Right lobe of liver (tissue), 6 donors: ENCODE measurements at regions not wholly inside any gene's neighbourhood (a gene's known extent, or its start where the extent isn't known, plus 50 kb on each side); places are given as distances from the start of the nearest gene placed in this dataset.

Experiments used
- ATAC-seq, 4 donors: fragments of 200-7000 bp; cut with Tn5 transposase; one replicate each; pipeline ENCODE4 v1.9.1; 2020; ENCODE audit warnings: mild to moderate bottlenecking in 4 of 4, moderate library complexity in 4 of 4
- DNase-seq, 3 donors: peaks; one replicate each; pipeline ENCODE4 v3.0.0-alpha.2; 2020
- H3K27ac ChIP-seq, 3 donors: fragments of 200-600 bp; one replicate each; pipeline ENCODE4 v1.8.0; 2022
- H3K27me3 ChIP-seq, 2 donors: fragments of 200-600 bp; one replicate each; pipeline ENCODE4 v1.8.0; 2022
- H3K36me3 ChIP-seq, 4 donors: fragments of 200-600 bp; sonication (generic) in 1 of 4; one replicate each; pipeline versions ENCODE4 v1.5.1 to v1.8.0; 2017 to 2022; ENCODE audit warnings: control low read depth in 1 of 4
- H3K4me1 ChIP-seq, 4 donors: fragments of 200-600 bp; sonication (generic) in 1 of 4; one replicate each; pipeline versions ENCODE4 v1.5.1 to v1.8.0; 2017 to 2022; ENCODE audit warnings: control low read depth in 1 of 4
- H3K4me3 ChIP-seq, 3 donors: fragments of 200-600 bp; one replicate each; pipeline ENCODE4 v1.8.0; 2022
- H3K9me3 ChIP-seq, 4 donors: fragments of 200-600 bp; sonication (generic) in 1 of 4; one replicate each; pipeline versions ENCODE4 v1.5.1 to v1.8.0; 2017 to 2022; ENCODE audit warnings: control low read depth in 1 of 4
- POLR2A ChIP-seq: fragments of 450-650 bp; IDR thresholded peaks from one replicate; pipeline ENCODE4 v1.6.1; 2017; ENCODE audit warnings: antibody characterized with exemption, mild to moderate bottlenecking
- WGBS: methylation state at CpG from one replicate; pipeline ENCODE4 v1.1.6; 2018; ENCODE audit warnings: low coverage, low lambda C conversion rate; ENCODE audit not compliant: insufficient coverage; ENCODE audit errors: missing lambda C conversion rate; 5-methylcytosine and 5-hydroxymethylcytosine counted together
- intact Hi-C, 2 donors: fragments of 100-400 bp; cut with DNase I; formaldehyde crosslinking; loops; one replicate each; pipeline versions ENCODE4 v1.11.2 to v1.14.1; 2022
- TF ChIP-seq, protein P1 (sequence below), 4 donors: fragments of 200-600 bp in 3 of 4; fragments of 450-650 bp in 1 of 4; IDR thresholded peaks; one replicate each; pipeline versions ENCODE4 v1.5.1 to v1.8.0; 2016 to 2022; ENCODE audit warnings: antibody characterized with exemption in 4 of 4, mild to moderate bottlenecking in 2 of 4
- donor health status: DM: no; HTN: yes; CAD: no.
- donor health status: DM: no; HTN: no; CAD: no.
- donor health status: DM: no; HTN: no; CAD: no.
- donor health status: DM: no; HTN: yes; CAD: no.
- donor health status: DM: no; HTN: yes; CAD: no.

DNA sequence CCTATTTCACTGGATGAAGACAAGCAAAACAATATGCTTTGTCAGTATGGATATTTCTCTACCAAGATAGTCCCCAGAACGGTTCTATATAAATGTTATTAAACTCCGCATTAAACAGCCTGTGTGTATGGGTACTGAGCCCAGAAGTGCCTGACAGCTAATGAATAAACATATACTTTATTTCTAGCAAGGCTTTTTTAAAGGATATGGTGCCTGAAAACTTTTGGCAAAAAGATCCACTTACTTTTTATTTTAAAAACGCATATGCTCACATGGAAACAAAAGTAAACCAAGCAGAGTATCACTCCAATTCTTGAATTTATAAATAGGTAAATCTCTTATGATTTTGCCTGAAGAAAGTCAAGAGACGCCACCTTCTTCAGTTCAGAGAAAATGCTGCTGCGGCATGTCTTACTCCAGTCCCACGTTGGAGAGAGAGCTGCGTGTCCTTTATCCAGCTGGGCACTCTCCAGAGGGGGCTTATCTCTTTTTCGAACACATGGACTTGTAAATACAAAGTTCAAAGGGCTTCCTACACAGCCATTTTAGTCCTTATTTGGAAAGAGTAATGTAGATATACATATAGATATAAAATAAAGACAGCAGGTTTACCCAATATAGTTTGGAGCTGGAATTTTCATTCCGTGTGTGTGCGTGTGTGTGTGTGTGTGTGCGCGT is 264.2 kb downstream of the ADAMTS20 start:
- H3K4me1 ChIP-seq = no peaks in the 10 kb centered on the region
- ATAC-seq (no peak), DNase-seq (no peak)
- intact Hi-C loops = no loop called here
- no peak overlapping the region for H3K27ac ChIP-seq
- no peaks in the 10 kb centered on the region for H3K27me3 ChIP-seq
- H3K36me3 ChIP-seq = no peaks in the 10 kb centered on the region
- no peak for TF ChIP-seq POLR2A
- TF ChIP-seq, protein P1, sequence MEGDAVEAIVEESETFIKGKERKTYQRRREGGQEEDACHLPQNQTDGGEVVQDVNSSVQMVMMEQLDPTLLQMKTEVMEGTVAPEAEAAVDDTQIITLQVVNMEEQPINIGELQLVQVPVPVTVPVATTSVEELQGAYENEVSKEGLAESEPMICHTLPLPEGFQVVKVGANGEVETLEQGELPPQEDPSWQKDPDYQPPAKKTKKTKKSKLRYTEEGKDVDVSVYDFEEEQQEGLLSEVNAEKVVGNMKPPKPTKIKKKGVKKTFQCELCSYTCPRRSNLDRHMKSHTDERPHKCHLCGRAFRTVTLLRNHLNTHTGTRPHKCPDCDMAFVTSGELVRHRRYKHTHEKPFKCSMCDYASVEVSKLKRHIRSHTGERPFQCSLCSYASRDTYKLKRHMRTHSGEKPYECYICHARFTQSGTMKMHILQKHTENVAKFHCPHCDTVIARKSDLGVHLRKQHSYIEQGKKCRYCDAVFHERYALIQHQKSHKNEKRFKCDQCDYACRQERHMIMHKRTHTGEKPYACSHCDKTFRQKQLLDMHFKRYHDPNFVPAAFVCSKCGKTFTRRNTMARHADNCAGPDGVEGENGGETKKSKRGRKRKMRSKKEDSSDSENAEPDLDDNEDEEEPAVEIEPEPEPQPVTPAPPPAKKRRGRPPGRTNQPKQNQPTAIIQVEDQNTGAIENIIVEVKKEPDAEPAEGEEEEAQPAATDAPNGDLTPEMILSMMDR (IDR thresholded peaks at IDR 0.05) = no peak
- H3K4me3 ChIP-seq = no peak overlapping the region
- H3K9me3 ChIP-seq = no peaks in the 10 kb centered on the region
- 50% methylated on average over 12 of the region's 12 CpGs for whole genome bisulfite sequencing

DNA sequence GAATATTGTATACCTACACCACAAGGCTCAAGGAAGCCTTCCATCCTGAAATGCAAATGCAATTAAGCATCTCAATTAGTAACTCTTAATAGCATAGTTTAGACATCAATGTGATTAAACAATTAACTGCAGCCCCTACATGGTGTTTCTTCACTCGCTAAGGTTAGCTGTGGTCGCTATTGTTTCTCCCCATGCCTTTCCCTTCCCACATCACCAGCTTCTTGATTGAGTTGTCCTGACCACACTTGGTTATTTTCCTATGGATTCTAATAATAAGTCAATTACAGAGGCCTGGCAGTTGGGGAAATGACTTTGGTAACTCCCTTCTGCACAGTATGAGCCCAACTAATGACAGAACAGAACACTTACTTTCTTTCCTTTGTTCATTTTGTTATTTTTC is 265.0 kb downstream of the ADAMTS20 start:
- intact Hi-C loops = no loop called here
- 74% methylated on average over 2 of the region's 2 CpGs for whole genome bisulfite sequencing
- H3K4me1 ChIP-seq = no peaks in the 10 kb centered on the region
- no peaks in the 10 kb centered on the region for H3K9me3 ChIP-seq
- DNase-seq (no peak), ATAC-seq (no peak)
- TF ChIP-seq, protein P1 (IDR thresholded peaks at IDR 0.05) = no peak
- no peak for TF ChIP-seq POLR2A
- H3K27ac ChIP-seq = no peak overlapping the region
- no peak overlapping the region for H3K4me3 ChIP-seq
- no peaks in the 10 kb centered on the region for H3K27me3 ChIP-seq
- no peaks in the 10 kb centered on the region for H3K36me3 ChIP-seq

DNA sequence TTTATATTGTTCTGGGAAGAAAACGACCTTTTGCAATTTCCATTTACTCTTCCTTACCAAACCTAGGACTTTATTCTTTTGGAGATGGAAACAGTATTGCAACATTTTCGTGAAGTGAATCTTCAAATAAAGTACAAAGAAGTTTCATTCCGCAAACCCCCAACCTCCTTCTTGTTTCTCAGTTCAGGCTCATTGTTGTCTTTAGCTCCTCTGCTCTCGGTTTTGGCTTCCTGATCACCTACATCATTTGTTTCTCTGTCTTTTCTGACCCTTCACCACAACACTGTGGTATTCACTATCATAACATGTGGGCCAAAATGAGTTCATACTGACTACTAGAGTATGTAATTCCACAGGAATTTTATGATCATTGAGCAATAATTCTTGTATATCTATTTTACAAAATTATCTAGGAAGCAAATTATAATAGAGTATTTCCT is 266.8 kb downstream of the ADAMTS20 start:
- Histone ChIP-seq H3K36me3 (no peaks in the 10 kb centered on the region), H3K27me3 (no peaks in the 10 kb centered on the region), H3K27ac (no peak overlapping the region), H3K4me1 (no peaks in the 10 kb centered on the region), H3K4me3 (no peak overlapping the region), H3K9me3 (no peaks in the 10 kb centered on the region)
- 35% methylated on average over 4 of the region's 4 CpGs for WGBS
- no peak for DNase-seq
- TF ChIP-seq, protein P1 (IDR thresholded peaks at IDR 0.05) = no peak
- TF ChIP-seq POLR2A = no peak
- no peak for ATAC-seq
- intact Hi-C loops = no loop called here

DNA sequence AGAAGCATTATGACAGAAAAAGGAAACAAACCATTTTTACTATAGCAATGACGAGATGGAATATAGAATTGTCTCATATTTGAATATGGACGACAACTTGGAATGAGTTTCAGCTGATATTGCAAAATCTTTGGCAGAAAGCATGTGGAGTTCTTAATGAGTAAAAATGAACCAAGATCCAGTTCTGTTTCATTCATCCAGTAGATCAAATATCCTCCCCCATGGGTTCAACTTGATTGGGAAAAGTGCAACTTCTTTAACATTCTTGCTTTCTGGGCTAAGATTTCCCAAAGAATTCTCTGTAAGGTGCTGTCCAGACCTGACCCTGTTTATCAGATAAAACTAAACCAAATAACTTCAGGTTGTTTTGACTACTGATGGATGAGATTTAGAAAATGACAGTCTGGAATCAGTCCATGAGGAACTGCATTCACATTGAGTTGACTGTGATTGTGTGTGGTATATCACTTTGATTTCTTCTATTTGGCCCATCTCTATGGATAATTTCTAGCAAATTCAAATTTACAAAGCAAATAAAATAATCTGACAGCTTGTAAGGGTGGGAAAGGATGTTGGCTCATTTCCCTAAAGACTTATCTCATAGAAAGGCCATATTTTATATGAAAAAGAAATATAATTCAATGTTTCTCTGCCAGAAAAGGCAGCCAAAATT is 267.4 kb downstream of the ADAMTS20 start:
- WGBS = 38% methylated on average over 2 of the region's 2 CpGs
- ATAC-seq = no peak

More for the DNA sequence above, 267.4 kb downstream of the ADAMTS20 start:
- DNase-seq = no peak
- H3K36me3 ChIP-seq = no peaks in the 10 kb centered on the region
- intact Hi-C loops = no loop called here
- no peaks in the 10 kb centered on the region for H3K9me3 ChIP-seq
- H3K27ac ChIP-seq = no peak overlapping the region
- no peaks in the 10 kb centered on the region for H3K27me3 ChIP-seq
- TF ChIP-seq, protein P1 (IDR thresholded peaks at IDR 0.05) = no peak
- no peak for TF ChIP-seq POLR2A
- no peaks in the 10 kb centered on the region for H3K4me1 ChIP-seq
- H3K4me3 ChIP-seq = no peak overlapping the region
